ENCODE measurements at regions not wholly inside any gene's neighbourhood (a gene's known extent, or its start where the extent isn't known, plus 50 kb on each side); places are given as distances from the start of the nearest gene placed in this dataset.

DNA sequence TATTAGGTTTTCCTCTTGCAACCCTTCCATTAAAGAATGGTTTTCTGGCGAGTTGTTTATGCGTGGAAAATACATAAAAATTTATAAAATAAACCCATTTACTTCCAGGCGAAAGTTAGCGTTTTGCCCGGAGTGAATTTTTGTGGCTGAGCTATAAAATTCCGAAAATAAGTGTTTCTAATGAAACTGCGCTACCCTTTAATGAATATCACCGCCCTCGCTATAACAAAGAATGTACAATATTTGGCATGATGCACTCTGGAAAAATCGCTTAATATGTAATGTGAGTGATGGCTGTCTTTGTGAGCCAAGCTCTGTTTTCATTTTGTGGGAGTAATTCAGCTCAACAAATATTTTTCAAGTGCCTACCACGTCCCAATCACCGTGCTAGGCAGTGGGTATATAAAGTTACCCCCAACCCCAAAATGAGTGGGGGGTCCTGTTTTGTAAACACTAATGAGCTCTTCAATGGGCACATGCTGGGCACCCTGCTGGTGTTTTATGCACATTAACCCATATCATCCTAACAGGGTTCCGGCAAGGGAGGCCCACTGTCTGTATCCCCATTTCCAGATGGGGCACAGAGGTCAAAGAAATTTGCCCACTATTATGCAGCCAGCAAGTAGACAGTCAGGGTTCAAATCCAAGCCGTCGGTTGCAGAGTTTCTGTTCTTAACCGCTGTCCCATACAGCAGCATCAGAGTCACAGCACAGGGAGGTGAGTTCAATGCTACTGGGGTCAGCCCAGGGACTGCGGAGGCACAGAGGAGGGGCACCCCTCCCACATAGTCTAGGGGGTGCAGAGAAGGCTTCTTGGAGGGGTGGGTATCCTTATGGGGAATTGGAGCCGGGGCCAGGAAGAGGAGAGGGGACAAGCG, 65.7 kb upstream of the STX18 start:
- H3K4ac ChIP-seq (ENCODE audit: low read depth, low read length): no peak overlapping the region
- H3K27ac ChIP-seq (ENCODE audit: low read depth, low read length): no peak overlapping the region
- H2AFZ ChIP-seq (ENCODE audit: insufficient read depth, low read length, poor library complexity): no peak overlapping the region
- H3K27me3 ChIP-seq (ENCODE audit: insufficient read depth, low read length): no peaks in the 10 kb centered on the region
- no peak overlapping the region for H3K4me2 ChIP-seq (ENCODE audit: low read length)
- no CpG with 5 or more reads among the region's 19 CpGs for WGBS (ENCODE audit: extremely low coverage, insufficient coverage, insufficient read length)
- no peak overlapping the region for H2BK120ac ChIP-seq (ENCODE audit: insufficient read depth, low read length, poor library complexity)
- DNase-seq: no peak
- no peaks in the 10 kb centered on the region for H3K79me2 ChIP-seq (ENCODE audit: control insufficient read depth, insufficient read depth, low read length, poor library complexity)
- H3K9ac ChIP-seq (ENCODE audit: low read length): no peak overlapping the region
- H2BK12ac ChIP-seq (ENCODE audit: low read length): no peak overlapping the region
- H2AK5ac ChIP-seq (ENCODE audit: low read length): no peak overlapping the region
- H3K18ac ChIP-seq (ENCODE audit: low read length): no peak overlapping the region
- no peak overlapping the region for H3K4me3 ChIP-seq (ENCODE audit: low read depth, low read length)
- H3K36me3 ChIP-seq (ENCODE audit: control insufficient read depth in 1 of 2, insufficient read depth in 2 of 2, low read length in 2 of 2): no peaks in the 10 kb centered on the region
- no peak overlapping the region for H2BK5ac ChIP-seq (ENCODE audit: low read depth, low read length, poor library complexity)
- no peak overlapping the region for H3K23ac ChIP-seq (ENCODE audit: low read length)
- H3K14ac ChIP-seq (ENCODE audit: low read length): no peak overlapping the region
- no peak overlapping the region for H4K12ac ChIP-seq (ENCODE audit: low read depth, low read length)
- H3K9me3 ChIP-seq (ENCODE audit: insufficient read depth, low read depth, low read length): peaks cover 4% of the 10 kb centered on the region
- H4K8ac ChIP-seq (ENCODE audit: low read depth, low read length): no peak overlapping the region
- no peaks in the 10 kb centered on the region for H3K4me1 ChIP-seq (ENCODE audit: control insufficient read depth in 1 of 2, insufficient read depth in 2 of 2, low read length in 2 of 2)
- H3K79me1 ChIP-seq (ENCODE audit: low read length): no peaks in the 10 kb centered on the region
- no peak overlapping the region for H4K91ac ChIP-seq (ENCODE audit: low read depth, low read length)

DNA sequence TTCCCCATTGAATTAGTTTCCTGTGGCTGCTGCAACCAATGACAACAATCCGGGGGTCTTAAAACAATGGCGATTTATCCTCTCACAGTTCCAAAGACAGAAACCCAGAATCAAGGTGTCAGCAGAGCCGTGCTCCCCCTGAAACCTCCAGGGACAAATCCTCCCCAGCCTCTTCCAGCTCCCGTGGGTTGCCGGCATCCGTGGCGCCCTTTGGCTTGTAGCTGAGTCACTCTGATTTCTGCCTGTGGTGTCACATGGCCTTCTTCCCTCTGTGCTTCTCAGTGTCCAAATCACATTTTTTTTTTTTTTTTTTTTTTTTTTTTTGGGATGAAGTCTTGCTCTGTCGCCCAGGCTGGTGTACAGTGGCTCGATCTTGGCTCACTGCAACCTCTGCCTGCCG, 64.5 kb upstream of the STX18 start:
- Histone ChIP-seq H3K14ac (ENCODE audit: low read length) (no peak overlapping the region), H3K27me3 (ENCODE audit: insufficient read depth, low read length) (no peaks in the 10 kb centered on the region), H2AK5ac (ENCODE audit: low read length) (no peak overlapping the region), H3K9me3 (ENCODE audit: insufficient read depth, low read depth, low read length) (peaks cover 4% of the 10 kb centered on the region), H2BK5ac (ENCODE audit: low read depth, low read length, poor library complexity) (no peak overlapping the region), H3K4me3 (ENCODE audit: low read depth, low read length) (no peak overlapping the region), H2AFZ (ENCODE audit: insufficient read depth, low read length, poor library complexity) (no peak overlapping the region), H3K27ac (ENCODE audit: low read depth, low read length) (no peak overlapping the region), H3K79me1 (ENCODE audit: low read length) (no peaks in the 10 kb centered on the region), H4K91ac (ENCODE audit: low read depth, low read length) (no peak overlapping the region), H2BK12ac (ENCODE audit: low read length) (no peak overlapping the region), H2BK120ac (ENCODE audit: insufficient read depth, low read length, poor library complexity) (no peak overlapping the region), H3K4me2 (ENCODE audit: low read length) (no peak overlapping the region), H4K12ac (ENCODE audit: low read depth, low read length) (no peak overlapping the region), H3K36me3 (ENCODE audit: control insufficient read depth in 1 of 2, insufficient read depth in 2 of 2, low read length in 2 of 2) (no peaks in the 10 kb centered on the region), H4K8ac (ENCODE audit: low read depth, low read length) (no peak overlapping the region), H3K79me2 (ENCODE audit: control insufficient read depth, insufficient read depth, low read length, poor library complexity) (no peaks in the 10 kb centered on the region), H3K4me1 (ENCODE audit: control insufficient read depth in 1 of 2, insufficient read depth in 2 of 2, low read length in 2 of 2) (no peaks in the 10 kb centered on the region), H3K9ac (ENCODE audit: low read length) (no peak overlapping the region), H3K18ac (ENCODE audit: low read length) (no peak overlapping the region), H3K4ac (ENCODE audit: low read depth, low read length) (no peak overlapping the region), H3K23ac (ENCODE audit: low read length) (no peak overlapping the region)
- no CpG with 5 or more reads among the region's 10 CpGs for WGBS (ENCODE audit: extremely low coverage, insufficient coverage, insufficient read length)
- DNase-seq: no peak

GRCh38 chr4:4605849-4606248, 64.0 kb upstream of the STX18 start:
- Histone ChIP-seq H3K27ac (ENCODE audit: low read depth, low read length) (no peak overlapping the region), H3K4me1 (ENCODE audit: control insufficient read depth in 1 of 2, insufficient read depth in 2 of 2, low read length in 2 of 2) (no peaks in the 10 kb centered on the region), H3K9me3 (ENCODE audit: insufficient read depth, low read depth, low read length) (peaks cover 4% of the 10 kb centered on the region), H4K12ac (ENCODE audit: low read depth, low read length) (no peak overlapping the region), H3K79me1 (ENCODE audit: low read length) (no peaks in the 10 kb centered on the region), H3K18ac (ENCODE audit: low read length) (no peak overlapping the region), H4K8ac (ENCODE audit: low read depth, low read length) (no peak overlapping the region), H2AK5ac (ENCODE audit: low read length) (no peak overlapping the region), H3K4me3 (ENCODE audit: low read depth, low read length) (no peak overlapping the region), H3K9ac (ENCODE audit: low read length) (no peak overlapping the region), H3K23ac (ENCODE audit: low read length) (no peak overlapping the region), H3K4me2 (ENCODE audit: low read length) (no peak overlapping the region), H3K4ac (ENCODE audit: low read depth, low read length) (no peak overlapping the region), H2BK5ac (ENCODE audit: low read depth, low read length, poor library complexity) (no peak overlapping the region), H3K36me3 (ENCODE audit: control insufficient read depth in 1 of 2, insufficient read depth in 2 of 2, low read length in 2 of 2) (no peaks in the 10 kb centered on the region), H2BK120ac (ENCODE audit: insufficient read depth, low read length, poor library complexity) (no peak overlapping the region), H3K79me2 (ENCODE audit: control insufficient read depth, insufficient read depth, low read length, poor library complexity) (no peaks in the 10 kb centered on the region), H3K27me3 (ENCODE audit: insufficient read depth, low read length) (no peaks in the 10 kb centered on the region), H2AFZ (ENCODE audit: insufficient read depth, low read length, poor library complexity) (no peak overlapping the region), H3K14ac (ENCODE audit: low read length) (no peak overlapping the region), H4K91ac (ENCODE audit: low read depth, low read length) (no peak overlapping the region), H2BK12ac (ENCODE audit: low read length) (no peak overlapping the region)
- WGBS (ENCODE audit: extremely low coverage, insufficient coverage, insufficient read length): no CpG with 5 or more reads among the region's 2 CpGs
- DNase-seq: no peak

DNA sequence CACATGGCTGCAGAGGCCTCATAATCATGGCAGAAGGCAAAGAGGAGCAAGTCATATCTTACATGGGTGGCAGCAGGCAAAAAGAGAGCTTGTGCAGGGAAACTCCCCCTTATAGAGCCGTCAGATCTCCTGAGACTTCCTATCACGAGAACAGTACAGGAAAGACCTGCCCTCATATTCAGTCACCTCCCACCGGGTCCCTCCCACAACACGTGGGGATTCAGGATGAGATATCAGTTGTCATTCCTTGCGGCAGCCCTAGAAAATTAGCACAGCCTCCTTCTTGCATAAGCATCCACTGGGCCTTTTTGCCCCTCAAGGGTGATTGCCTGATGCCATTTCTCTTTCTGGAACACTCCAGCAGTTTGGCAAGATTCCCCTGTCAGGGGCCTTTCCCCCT, 61.7 kb upstream of the STX18 start:
- Histone ChIP-seq H4K91ac (ENCODE audit: low read depth, low read length) (no peak overlapping the region), H3K4me1 (ENCODE audit: control insufficient read depth in 1 of 2, insufficient read depth in 2 of 2, low read length in 2 of 2) (no peaks in the 10 kb centered on the region), H3K9me3 (ENCODE audit: insufficient read depth, low read depth, low read length) (no peaks in the 10 kb centered on the region), H3K27me3 (ENCODE audit: insufficient read depth, low read length) (no peaks in the 10 kb centered on the region), H4K8ac (ENCODE audit: low read depth, low read length) (no peak overlapping the region), H3K18ac (ENCODE audit: low read length) (no peak overlapping the region), H3K4me2 (ENCODE audit: low read length) (no peak overlapping the region), H3K14ac (ENCODE audit: low read length) (no peak overlapping the region), H2BK120ac (ENCODE audit: insufficient read depth, low read length, poor library complexity) (no peak overlapping the region), H3K4ac (ENCODE audit: low read depth, low read length) (no peak overlapping the region), H3K36me3 (ENCODE audit: control insufficient read depth in 1 of 2, insufficient read depth in 2 of 2, low read length in 2 of 2) (no peaks in the 10 kb centered on the region), H3K27ac (ENCODE audit: low read depth, low read length) (no peak overlapping the region), H2BK5ac (ENCODE audit: low read depth, low read length, poor library complexity) (no peak overlapping the region), H2AK5ac (ENCODE audit: low read length) (no peak overlapping the region), H3K23ac (ENCODE audit: low read length) (no peak overlapping the region), H3K79me1 (ENCODE audit: low read length) (no peaks in the 10 kb centered on the region), H2AFZ (ENCODE audit: insufficient read depth, low read length, poor library complexity) (no peak overlapping the region), H3K79me2 (ENCODE audit: control insufficient read depth, insufficient read depth, low read length, poor library complexity) (no peaks in the 10 kb centered on the region), H2BK12ac (ENCODE audit: low read length) (no peak overlapping the region), H3K4me3 (ENCODE audit: low read depth, low read length) (no peak overlapping the region), H4K12ac (ENCODE audit: low read depth, low read length) (no peak overlapping the region), H3K9ac (ENCODE audit: low read length) (no peak overlapping the region)
- no peak for DNase-seq
- WGBS (ENCODE audit: extremely low coverage, insufficient coverage, insufficient read length): no CpG with 5 or more reads among the region's 5 CpGs

All from trophoblast cell (in vitro differentiated cells and primary cell).